ENCODE measurements at regions not wholly inside any gene's neighbourhood (a gene's known extent, or its start where the extent isn't known, plus 50 kb on each side); places are given as distances from the start of the nearest gene placed in this dataset.
"Not testable (repeated sequence)": the region's sequence is repeated elsewhere in the genome, so short reads cannot be mapped to it uniquely, and the experiment has no call there.

GRCh38 chr14:22384167-22384549 is 204.9 kb downstream of the DAD1 start:
- DNase-seq: no peak

DNA sequence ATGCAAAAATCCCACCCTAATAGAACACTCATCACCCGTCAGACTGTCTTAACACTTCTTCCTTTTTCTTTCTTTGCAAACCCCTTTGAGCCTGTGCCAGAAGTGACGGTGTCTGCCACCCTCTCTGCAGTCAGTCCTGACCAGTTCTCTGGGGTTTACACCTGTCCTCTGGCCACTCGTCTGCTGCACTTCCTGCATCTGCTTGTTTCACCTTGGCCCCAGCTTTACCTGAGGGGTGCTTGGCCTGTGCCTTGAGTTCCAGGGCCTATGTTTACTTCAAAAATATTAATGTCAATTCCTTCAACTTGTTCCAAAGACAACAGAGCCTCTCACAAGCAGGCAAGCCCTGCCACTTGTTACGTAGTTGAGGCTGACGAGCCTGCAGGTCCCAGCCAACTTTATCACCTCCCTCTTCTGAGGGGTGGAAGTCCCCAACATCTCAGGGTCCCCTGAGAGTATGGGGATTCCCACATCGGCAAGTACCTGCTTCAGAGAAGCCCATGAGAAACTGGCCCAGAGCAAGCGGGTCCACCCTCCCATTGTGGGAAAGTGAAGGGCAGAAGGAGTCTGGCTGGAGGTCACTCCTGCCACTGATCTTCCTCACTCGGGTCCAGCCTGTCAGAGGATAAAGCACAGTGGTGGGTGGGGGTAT is 205.4 kb downstream of the DAD1 start:
- DNase-seq: no peak

- DNase-seq: no peak
These were observed 206.1 kb downstream of the DAD1 start for GRCh38 chr14:22382955-22383354.

DNA sequence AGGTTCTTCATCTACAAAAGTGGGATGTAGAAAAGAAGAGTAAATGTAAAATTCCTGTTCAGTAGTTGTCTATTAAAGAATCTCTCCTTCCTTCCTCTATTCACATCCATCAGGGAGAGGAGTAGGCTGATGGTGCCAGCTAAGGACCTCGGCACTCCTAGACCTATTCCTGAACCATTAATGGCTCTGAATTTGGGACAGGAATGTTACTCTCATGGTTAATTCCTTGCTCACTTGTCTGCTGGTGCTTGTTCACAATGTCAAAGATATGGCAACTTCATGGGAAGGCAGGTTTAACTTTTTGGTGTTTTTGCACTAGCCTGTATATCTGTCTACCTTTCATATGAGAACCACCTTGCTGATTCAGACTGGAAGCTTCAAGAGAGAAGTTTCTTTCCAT is 206.6 kb downstream of the DAD1 start:
- no peak for DNase-seq

GRCh38 chr14:22381766-22382165 is 207.3 kb downstream of the DAD1 start:
- DNase-seq: no peak

- no peak for DNase-seq
These were observed 207.6 kb downstream of the DAD1 start for GRCh38 chr14:22381408-22381760.

GRCh38 chr14:22380571-22381407 is 208.2 kb downstream of the DAD1 start:
- DNase-seq: no peak

DNA sequence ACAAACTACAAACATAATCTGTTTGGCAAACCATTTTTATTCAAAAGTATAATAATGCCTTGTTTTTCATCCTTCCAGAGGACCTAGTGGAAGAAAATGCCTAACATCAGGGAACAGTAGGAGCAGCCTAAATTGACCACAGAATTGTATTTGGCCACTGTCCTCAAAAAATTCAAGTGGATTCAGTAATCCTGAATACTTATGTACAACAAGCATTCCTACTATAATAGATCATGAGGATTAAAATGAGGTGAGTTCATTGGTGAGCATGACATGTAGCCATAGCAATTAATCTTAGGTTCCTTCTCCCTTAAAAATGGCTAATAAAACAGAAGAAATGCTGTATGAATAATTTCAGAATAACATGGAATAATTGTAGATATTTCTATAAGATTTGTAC is 209.3 kb downstream of the DAD1 start:
- no peak for DNase-seq

GRCh38 chr14:22378181-22378580 is 210.8 kb downstream of the DAD1 start:
- DNase-seq: no peak

DNA sequence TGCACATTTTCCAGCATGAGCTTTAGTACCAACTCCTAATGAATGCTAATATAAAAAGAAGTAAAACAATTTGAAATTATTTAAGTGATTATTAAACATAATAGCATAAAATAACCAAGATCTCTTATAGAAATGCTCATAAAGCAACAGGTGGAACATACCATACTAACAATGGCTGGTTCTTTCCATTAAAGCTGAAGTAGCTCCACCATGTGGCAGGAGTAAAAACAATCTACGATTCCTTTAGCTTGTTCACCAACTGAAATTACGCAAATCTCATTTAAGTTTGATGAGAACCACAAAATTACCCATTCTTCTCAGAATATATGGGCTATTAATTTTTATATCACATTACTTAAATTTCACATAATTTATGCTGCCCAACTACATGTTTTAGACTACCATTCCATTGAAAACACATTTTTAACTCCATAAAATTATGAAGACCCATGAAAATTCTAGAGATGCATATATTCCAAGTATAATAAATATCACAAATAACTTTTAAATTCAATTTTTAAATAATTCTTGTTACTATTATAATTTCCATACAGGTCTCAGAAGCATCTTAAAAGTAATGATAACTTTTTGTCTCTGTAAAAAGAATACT is 213.6 kb downstream of the DAD1 start:
- DNase-seq: peak; percentile 1 to 61

DNA sequence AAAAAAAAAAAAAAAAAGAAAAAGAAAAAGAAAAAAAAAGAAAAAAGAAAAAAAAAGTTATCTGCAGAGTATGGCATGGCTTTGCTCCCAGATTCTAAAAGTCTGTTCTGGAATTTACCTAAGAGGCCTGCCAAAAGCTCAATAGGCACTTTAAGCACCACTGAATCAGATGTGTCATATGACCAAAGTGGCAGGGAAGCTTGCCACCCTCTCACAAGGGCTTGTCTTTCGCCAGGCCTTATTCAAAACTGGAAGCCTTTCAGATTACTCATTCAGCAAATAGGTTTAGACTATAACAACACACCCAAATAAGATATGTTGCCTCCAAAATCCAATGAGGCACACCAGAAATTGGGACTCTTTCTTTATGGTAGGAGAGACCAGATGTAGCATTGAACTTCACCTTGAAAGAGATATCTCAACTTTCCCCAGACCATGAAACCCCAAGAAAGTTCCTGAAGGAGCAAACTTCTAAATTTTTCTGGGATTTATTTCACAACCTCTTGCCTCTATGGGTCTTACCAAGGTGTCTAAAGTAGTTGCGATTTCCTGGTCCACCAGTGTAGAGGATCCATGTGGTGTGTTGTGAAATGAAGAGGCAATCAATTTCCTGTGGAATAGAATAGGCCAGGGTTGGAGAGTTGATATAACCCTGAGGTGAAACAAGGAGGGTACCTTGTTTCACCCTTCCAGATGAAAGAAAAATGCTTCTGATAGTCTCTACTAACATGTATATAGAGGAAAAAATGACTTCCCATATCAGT is 218.8 kb downstream of the DAD1 start:
- no peak for DNase-seq

GRCh38 chr14:22358726-22359125 is 230.3 kb downstream of the DAD1 start:
- DNase-seq: no peak

DNA sequence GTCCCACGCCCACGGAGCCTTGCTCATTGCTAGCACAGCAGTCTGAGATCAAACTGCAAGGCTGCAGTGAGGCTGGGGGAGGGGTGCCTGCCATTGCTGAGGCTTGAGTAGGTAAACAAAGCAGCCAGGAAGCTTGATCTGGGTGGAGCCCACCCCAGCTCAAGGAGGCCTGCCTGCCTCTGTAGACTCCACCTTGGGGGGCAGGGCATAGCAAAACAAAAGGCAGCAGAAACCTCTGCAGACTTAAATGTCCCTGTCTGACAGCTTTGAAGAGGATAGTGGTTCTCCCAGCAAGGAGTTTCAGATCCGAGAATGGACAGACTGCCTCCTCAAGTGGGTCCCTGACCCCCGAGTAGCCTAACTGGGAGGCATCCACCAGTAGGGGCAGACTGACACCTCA is 239.7 kb downstream of the DAD1 start:
- not testable (repeated sequence) for DNase-seq

DNA sequence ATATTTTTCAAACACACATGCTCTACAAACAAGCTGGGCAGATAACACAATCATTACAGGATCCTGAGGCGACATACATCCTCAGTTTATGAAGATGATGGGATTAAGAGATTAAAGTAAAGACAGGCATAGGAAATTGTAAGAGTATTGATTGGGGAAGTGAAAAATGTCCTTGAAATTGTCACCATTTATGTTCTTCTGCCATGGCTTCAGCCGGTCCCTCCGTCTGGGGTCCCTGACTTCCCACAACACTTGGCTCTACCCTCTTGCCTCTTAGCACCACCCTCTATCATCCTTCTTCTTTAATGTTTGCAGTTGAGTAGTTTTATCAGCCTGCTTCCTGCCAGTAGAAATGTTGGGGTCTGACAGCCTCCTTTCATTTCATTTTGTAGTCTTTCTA is 244.4 kb downstream of the DAD1 start:
- DNase-seq: no peak

DNA sequence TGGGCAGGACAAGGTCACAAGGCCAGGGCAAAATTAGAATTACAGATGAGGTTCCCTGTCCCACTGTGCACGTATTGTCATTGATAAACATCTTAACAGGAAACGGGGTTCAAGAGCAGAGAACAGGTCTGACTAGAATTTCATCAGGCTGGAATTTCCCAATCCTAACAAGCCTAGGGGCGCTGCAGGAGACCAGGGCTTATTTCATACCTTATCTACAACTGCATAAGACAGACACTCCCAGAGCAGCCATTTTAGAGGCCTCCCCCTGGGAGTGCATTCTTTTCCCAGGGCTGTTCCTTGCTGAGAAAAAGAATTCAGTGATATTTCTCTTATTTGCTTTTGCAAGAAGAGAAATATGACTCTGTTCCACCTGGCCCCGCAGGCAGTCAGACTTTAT is 244.8 kb downstream of the DAD1 start:
- not testable (repeated sequence) for DNase-seq

GRCh38 chr14:22341049-22341448 is 248.0 kb downstream of the DAD1 start:
- no peak for DNase-seq

DNA sequence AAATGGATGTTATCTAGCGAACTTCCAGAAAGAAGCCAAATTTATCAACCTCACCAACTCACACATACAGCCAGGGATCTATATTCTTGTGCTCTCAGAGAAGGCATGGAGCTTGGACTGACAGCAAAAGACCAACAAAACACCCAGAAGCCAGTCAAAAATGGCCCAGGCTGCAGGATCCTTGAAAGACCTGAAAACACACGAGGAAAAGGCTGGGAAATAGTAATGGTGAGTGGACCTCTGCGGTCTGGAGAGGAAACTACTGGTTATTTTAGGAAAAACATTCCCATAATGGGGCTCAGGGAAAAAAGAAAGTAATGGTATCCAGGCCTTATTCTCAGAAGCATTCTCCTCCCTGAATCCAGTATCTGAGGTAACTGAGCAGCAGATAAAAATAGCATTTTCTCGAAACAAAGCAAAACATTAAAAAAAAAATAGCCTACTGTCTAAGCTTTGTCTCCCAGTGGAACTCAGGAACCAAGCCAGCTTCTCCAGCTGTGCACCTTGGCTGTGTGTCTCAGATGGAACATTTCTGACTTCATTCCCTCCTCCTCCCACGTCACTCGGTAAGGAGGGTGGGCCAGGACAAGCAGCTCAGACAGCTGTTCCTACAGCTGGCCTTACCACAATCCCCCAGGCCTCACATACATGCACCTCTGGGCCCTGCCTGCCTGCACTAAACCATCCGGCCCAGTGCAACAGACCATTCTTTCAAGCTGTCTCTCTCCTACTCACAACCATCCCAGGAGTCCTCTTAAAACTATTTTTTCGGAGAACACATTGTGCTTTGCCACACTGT is 249.9 kb downstream of the DAD1 start:
- no peak for DNase-seq

DNA sequence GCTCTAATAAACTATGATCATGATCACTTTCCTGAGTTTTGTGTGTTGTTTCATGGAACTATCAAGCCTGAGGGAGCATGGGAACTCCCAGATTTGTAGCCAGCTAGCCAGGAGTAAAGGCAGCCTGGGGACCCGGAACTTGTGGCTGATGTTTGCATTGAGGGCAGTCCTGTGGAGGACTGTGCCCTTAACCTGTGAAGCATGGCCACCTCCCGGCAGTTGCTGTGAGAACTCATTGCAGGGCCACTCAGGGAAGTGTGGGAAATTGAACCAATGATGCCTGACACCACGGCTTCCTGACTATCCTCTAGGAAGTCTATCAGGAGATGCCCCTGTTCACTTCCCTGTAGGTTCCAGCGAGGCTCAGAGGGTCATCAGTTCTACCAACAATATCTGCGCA is 250.6 kb downstream of the DAD1 start:
- DNase-seq: no peak

DNA sequence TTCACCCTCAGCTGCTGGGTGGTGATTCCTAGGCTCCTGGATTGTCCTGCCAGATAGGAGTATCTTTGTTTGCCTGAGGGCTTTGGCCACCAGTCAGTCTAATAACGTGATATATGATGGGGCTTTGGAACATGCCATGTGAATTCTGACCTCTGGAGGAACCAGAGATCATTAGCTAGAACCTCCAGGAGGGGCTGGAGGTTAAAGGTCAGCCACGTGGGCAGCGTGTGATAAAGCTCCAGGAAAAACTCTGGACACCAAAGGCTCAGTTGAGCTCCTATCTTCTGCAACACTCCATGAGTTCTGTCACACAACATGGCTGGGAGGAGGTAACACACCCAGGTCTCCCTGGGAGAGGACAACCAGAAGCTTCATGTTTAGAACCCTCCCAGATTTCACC is 251.1 kb downstream of the DAD1 start:
- DNase-seq: no peak

DNA sequence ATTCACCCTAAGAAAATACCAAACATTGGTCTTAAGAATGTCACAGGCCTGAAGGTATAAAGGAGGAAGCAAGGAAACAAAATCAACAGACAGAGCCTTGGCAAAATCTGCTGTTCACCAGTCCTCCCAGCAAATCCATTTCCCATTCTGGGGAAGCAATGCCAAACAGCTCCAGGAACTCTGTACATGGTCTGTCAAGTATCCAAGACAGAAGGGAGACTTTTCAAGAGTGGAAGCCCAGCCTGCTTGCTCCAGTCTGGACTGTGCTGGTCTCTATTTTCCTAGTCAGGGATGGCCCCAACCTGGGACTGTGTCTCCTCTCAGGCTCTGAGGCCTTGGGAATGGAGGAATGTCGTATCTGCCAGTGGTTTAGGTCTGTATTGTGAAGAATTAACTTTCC is 251.5 kb downstream of the DAD1 start:
- no peak for DNase-seq

GRCh38 chr14:22336031-22336430 is 253.0 kb downstream of the DAD1 start:
- no peak for DNase-seq

DNA sequence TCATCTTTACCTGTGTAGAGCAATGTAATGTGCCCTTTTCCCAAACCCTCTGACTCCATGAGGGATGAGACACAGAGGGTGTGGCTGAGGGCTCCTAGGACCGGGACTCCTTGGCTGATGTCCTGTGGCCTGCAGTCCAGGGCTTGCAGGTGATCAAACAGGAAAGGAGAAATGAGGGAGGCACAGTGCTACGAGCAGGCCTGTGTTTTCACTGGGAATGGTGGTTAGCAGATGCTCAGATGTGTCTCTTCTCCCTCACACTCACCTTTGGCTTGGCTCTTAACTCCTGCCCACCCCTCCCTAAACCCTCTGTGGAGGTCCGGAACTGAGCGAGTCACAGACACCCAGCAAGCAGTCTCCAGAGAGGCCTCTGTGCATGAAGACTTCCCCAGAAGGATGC is 254.4 kb downstream of the DAD1 start:
- DNase-seq: no peak

- no peak for DNase-seq
These were observed 254.8 kb downstream of the DAD1 start for GRCh38 chr14:22334275-22334577.

All from NCI-H1930 (cell line).